Liver (tissue), 7 donors: ENCODE measurements at regions not wholly inside any gene's neighbourhood (a gene's known extent, or its start where the extent isn't known, plus 50 kb on each side); places are given as distances from the start of the nearest gene placed in this dataset.

Experiments used
- DNase-seq: peaks from one replicate; pipeline ENCODE4 v3.0.0-alpha.2; 2017; ENCODE audit warnings: low spot score
- H3K27ac ChIP-seq, 2 donors: one replicate each; pipeline ENCODE4 v1.7.0; 2013; ENCODE audit warnings: inconsistent platforms in 2 of 2, low read length in 2 of 2, control low read depth in 1 of 2, low read depth in 1 of 2, mild to moderate bottlenecking in 1 of 2
- H3K27me3 ChIP-seq, 4 donors: one replicate each; pipeline versions ENCODE4 v1.6.1 to v1.7.0; 2013; ENCODE audit warnings: low read length in 3 of 4, inconsistent platforms in 1 of 4, mild to moderate bottlenecking in 1 of 4, moderate library complexity in 1 of 4; ENCODE audit not compliant: control insufficient read depth in 4 of 4, insufficient read depth in 4 of 4
- H3K36me3 ChIP-seq, 4 donors: one replicate each; pipeline versions ENCODE4 v1.6.1 to v1.7.0; 2013; ENCODE audit warnings: low read length in 3 of 4, mild to moderate bottlenecking in 3 of 4, low read depth in 1 of 4, moderate library complexity in 1 of 4; ENCODE audit not compliant: control insufficient read depth in 4 of 4, insufficient read depth in 3 of 4
- H3K4me1 ChIP-seq, 4 donors: one replicate each; pipeline versions ENCODE4 v1.6.1 to v1.7.0; 2013; ENCODE audit warnings: low read length in 3 of 4, mild to moderate bottlenecking in 3 of 4, moderate library complexity in 1 of 4; ENCODE audit not compliant: control insufficient read depth in 4 of 4, insufficient read depth in 4 of 4
- H3K4me3 ChIP-seq, 3 donors: one replicate each; pipeline versions ENCODE4 v1.6.1 to v1.7.0; 2013; ENCODE audit warnings: low read length in 3 of 3, control low read depth in 1 of 3, low read depth in 1 of 3, mild to moderate bottlenecking in 1 of 3
- H3K9ac ChIP-seq, 2 donors: one replicate each; pipeline ENCODE4 v1.7.0; 2013; ENCODE audit warnings: low read length in 2 of 2, mild to moderate bottlenecking in 2 of 2, moderate library complexity in 2 of 2, control low read depth in 1 of 2, low read depth in 1 of 2
- H3K9me3 ChIP-seq, 4 donors: one replicate each; pipeline versions ENCODE4 v1.6.1 to v1.7.0; 2013; ENCODE audit warnings: low read length in 3 of 4; ENCODE audit not compliant: control insufficient read depth in 4 of 4
- EGR1 ChIP-seq, 2 donors: IDR thresholded peaks; 2 replicates each; pipeline ENCODE4 v1.6.1; 2016 to 2018; ENCODE audit warnings: antibody characterized with exemption in 2 of 2, low read depth in 2 of 2
- FOXA1 ChIP-seq: IDR thresholded peaks from 2 replicates; pipeline ENCODE4 v1.6.1; 2016; ENCODE audit warnings: antibody characterized with exemption
- GABPA ChIP-seq, 2 donors: IDR thresholded peaks in 1 of 2; conservative IDR thresholded peaks in 1 of 2; 2 replicates each; pipeline ENCODE4 v1.6.1; 2016; ENCODE audit warnings: antibody characterized with exemption in 2 of 2, mild to moderate bottlenecking in 1 of 2, moderate library complexity in 1 of 2
- HNF4A ChIP-seq, 2 donors: conservative IDR thresholded peaks; 2 replicates each; pipeline ENCODE4 v1.6.1; 2016; ENCODE audit warnings: antibody characterized with exemption in 2 of 2, mild to moderate bottlenecking in 2 of 2
- HNF4G ChIP-seq: IDR thresholded peaks from 2 replicates; pipeline ENCODE4 v1.6.1; 2016; ENCODE audit warnings: antibody characterized with exemption
- JUND ChIP-seq, 2 donors: IDR thresholded peaks; 2 replicates each; pipeline ENCODE4 v1.6.1; 2016; ENCODE audit warnings: antibody characterized with exemption in 2 of 2
- MAX ChIP-seq: IDR thresholded peaks from 2 replicates; pipeline ENCODE4 v1.6.1; 2016; ENCODE audit warnings: antibody characterized with exemption
- NR2F2 ChIP-seq: IDR thresholded peaks from 2 replicates; pipeline ENCODE4 v1.6.1; 2016; ENCODE audit warnings: antibody characterized with exemption
- REST ChIP-seq: IDR thresholded peaks from 2 replicates; pipeline ENCODE4 v1.6.1; 2016; ENCODE audit warnings: antibody characterized with exemption, mild to moderate bottlenecking
- RXRA ChIP-seq, 2 donors: IDR thresholded peaks; 2 replicates each; pipeline ENCODE4 v1.6.1; 2017 to 2018; ENCODE audit warnings: antibody characterized with exemption in 2 of 2, mild to moderate bottlenecking in 1 of 2
- SP1 ChIP-seq: IDR thresholded peaks from 2 replicates; pipeline ENCODE4 v1.6.1; 2018; ENCODE audit warnings: antibody characterized with exemption, mild to moderate bottlenecking
- YY1 ChIP-seq: IDR thresholded peaks from 2 replicates; pipeline ENCODE4 v1.6.1; 2016; ENCODE audit warnings: antibody characterized with exemption, mild to moderate bottlenecking
- WGBS: extraction: QIAGEN DNeasy Blood & Tissue Kit; methylation state at CpG from one replicate; pipeline ENCODE4 v1.1.7; 2013; 5-methylcytosine and 5-hydroxymethylcytosine counted together
- TF ChIP-seq, protein P1 (sequence below): IDR thresholded peaks from 2 replicates; pipeline ENCODE4 v1.6.1; 2016; ENCODE audit warnings: antibody characterized with exemption
- donor health status: healthy.
- donor health status: healthy.
- donor health status: healthy.
- donor health status: healthy.

DNA sequence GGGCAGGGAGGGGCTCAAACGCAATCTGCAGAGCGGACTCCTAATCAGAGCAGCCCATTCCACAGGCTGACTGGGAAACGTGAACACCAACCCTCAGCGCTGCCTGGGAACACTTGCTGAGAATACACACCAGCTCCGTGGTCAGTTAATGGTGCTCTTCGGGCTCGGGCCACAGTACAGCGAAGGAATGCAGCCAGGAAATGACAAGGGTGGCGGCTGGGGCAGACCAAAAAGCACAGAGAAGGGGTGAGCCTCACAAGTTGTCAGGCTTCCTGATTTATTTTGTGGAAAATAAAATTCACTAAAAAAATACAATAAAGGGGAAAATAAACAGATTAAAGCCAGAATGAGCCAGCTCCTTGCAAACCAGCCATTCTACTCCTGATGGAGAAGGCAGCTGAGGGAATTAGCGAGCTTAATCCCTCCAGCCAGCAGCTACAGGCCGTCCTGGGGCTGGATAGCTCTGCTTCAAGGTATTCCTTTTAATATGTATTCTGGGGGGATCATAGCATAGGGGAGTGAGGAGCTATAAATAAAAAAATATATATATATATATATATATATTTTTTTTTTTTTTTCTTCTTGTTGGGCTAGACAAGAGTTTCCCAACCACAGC is 165.5 kb upstream of the NTM start:
- Histone ChIP-seq H3K4me3 (no peak overlapping the region), H3K27ac (no peak overlapping the region), H3K27me3 (peaks cover 0 to 4% (median 0%) of the 10 kb centered on the region in 4 donors), H3K4me1 (no peaks in the 10 kb centered on the region), H3K9me3 (no peaks in the 10 kb centered on the region), H3K9ac (no peak overlapping the region), H3K36me3 (no peaks in the 10 kb centered on the region)
- no peak for DNase-seq
- TF ChIP-seq GABPA (IDR thresholded peaks at IDR 0.05 in 1 of 2, conservative IDR thresholded peaks at IDR 0.05 in 1 of 2) (no peak), FOXA1 (no peak), RXRA (IDR thresholded peaks at IDR 0.05) (no peak), NR2F2 (no peak), REST (no peak), HNF4A (conservative IDR thresholded peaks at IDR 0.05) (no peak), JUND (IDR thresholded peaks at IDR 0.05) (no peak)
- TF ChIP-seq, protein P1, sequence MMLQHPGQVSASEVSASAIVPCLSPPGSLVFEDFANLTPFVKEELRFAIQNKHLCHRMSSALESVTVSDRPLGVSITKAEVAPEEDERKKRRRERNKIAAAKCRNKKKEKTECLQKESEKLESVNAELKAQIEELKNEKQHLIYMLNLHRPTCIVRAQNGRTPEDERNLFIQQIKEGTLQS, result no peak
- 58% methylated on average over 11 of the region's 11 CpGs for WGBS

DNA sequence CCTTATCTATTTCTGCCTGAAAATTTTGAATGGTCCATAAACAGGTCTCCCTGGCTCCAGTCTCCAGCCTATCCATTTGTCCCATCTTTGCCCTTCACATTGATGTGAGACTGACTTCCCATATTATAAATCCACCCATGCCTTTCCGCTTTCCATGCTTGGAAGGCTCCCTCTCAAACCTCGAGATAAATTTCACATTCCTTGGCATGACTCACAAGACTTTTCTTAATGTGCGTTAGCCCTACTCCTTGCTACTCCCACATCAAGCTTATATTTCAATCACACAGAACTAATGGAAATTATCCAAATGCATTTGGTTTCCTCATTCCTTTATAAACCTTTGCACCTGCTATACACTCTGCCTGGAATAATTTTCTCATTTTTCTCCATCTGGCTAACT is 163.7 kb upstream of the NTM start:
- no peak overlapping the region for H3K27ac ChIP-seq
- H3K4me1 ChIP-seq, result no peaks in the 10 kb centered on the region
- DNase-seq, result no peak
- H3K9me3 ChIP-seq, result no peaks in the 10 kb centered on the region
- 69% methylated on average over 3 of the region's 3 CpGs for WGBS
- H3K9ac ChIP-seq, result no peak overlapping the region
- no peak overlapping the region for H3K4me3 ChIP-seq
- H3K27me3 ChIP-seq, result no peaks in the 10 kb centered on the region
- no peak for TF ChIP-seq RXRA (IDR thresholded peaks at IDR 0.05)
- no peak for TF ChIP-seq HNF4G
- no peak for TF ChIP-seq EGR1 (IDR thresholded peaks at IDR 0.05; ENCODE audit: low read depth in 2 of 2)
- TF ChIP-seq SP1, result no peak
- TF ChIP-seq YY1, result no peak
- no peak for TF ChIP-seq MAX
- TF ChIP-seq, protein P1, result no peak
- H3K36me3 ChIP-seq, result no peaks in the 10 kb centered on the region

- WGBS, result 77% methylated on average over 6 of the region's 6 CpGs
- TF ChIP-seq, protein P1, result no peak
- no peak for TF ChIP-seq YY1
- no peak for TF ChIP-seq GABPA (IDR thresholded peaks at IDR 0.05 in 1 of 2, conservative IDR thresholded peaks at IDR 0.05 in 1 of 2)
- no peak for DNase-seq
These were observed 162.5 kb upstream of the NTM start for GRCh38 chr11:131207901-131208300.

More at GRCh38 chr11:131207901-131208300, 162.5 kb upstream of the NTM start:
- Histone ChIP-seq H3K9ac (no peak overlapping the region), H3K4me1 (no peaks in the 10 kb centered on the region), H3K27ac (no peak overlapping the region), H3K9me3 (no peaks in the 10 kb centered on the region), H3K36me3 (no peaks in the 10 kb centered on the region), H3K27me3 (peaks cover 0 to 3% (median 0%) of the 10 kb centered on the region in 4 donors), H3K4me3 (no peak overlapping the region)
